Retina (tissue), 1 donor: ENCODE measurements at regions not wholly inside any gene's neighbourhood (a gene's known extent, or its start where the extent isn't known, plus 50 kb on each side); places are given as distances from the start of the nearest gene placed in this dataset.
A peak's percentile ranks its signal among the peaks of the same experiment; 100 is the strongest.
"Not testable (repeated sequence)": the region's sequence is repeated elsewhere in the genome, so short reads cannot be mapped to it uniquely, and the experiment has no call there.

Experiments
- DNase-seq: peaks from one replicate; pipeline ENCODE4 v3.0.0-alpha.2; 2016

- peak; percentile 27 for DNase-seq
These were observed 425.9 kb downstream of the EPHA3 start for GRCh38 chr3:89533275-89533674.

DNA sequence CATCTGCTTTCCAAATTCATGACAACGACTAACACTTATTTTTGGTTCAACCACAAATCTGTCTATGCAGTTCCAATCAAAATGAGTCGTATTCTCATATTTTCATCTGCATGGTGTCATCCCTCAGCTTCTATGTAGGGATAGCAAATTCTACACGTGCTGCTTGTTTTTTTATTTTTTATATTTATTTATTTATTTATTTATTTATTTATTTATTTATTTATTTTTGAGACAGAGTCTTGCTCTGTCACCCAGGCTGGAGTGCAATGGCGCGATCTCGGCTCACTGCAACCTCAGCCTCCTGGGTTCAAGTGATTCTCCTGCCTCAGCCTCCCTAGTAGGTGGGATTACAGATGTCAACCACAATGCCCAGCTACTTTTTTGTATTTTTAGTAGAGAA is 447.2 kb downstream of the EPHA3 start:
- not testable (repeated sequence) for DNase-seq

- DNase-seq, result no peak
These were observed 451.3 kb downstream of the EPHA3 start for GRCh38 chr3:89558711-89559110.

DNA sequence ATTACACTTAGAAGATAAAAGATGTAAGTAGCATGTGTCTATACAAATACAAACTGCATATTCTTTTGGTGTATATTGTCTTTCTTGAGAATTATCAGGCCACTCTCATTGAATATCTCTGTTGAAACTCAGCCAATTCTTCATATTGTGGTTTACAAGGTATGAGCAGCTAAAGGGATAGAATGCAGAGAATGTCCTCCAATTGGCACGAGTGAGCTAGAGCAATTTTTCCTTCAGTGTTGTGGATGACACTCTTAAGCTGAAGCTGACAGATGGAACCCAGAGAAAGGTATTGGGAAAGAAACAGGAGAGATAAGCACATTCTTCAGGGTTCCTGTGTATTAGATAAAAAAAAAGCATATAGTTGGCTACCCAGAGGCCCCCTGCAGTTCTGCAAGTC is 453.1 kb downstream of the EPHA3 start:
- DNase-seq, result no peak

DNA sequence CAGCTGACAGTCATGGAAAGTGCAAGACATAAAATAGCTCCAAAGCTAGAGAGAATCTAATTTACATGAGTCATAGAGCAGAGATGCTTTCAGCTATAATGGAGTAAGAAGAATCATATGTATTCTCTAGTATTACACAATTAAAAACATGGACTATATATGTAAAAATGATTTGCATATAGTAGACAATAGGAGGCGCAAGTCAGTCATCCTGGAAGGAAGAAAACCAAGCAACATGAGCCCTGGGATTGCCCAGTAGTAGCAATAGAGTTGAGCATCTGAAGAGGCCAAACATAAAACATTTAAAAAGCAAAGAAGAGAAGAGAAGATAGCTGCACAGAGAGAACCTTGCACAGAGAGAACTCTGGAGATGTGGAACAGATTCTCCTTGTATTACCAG is 455.0 kb downstream of the EPHA3 start:
- DNase-seq, result no peak

DNA sequence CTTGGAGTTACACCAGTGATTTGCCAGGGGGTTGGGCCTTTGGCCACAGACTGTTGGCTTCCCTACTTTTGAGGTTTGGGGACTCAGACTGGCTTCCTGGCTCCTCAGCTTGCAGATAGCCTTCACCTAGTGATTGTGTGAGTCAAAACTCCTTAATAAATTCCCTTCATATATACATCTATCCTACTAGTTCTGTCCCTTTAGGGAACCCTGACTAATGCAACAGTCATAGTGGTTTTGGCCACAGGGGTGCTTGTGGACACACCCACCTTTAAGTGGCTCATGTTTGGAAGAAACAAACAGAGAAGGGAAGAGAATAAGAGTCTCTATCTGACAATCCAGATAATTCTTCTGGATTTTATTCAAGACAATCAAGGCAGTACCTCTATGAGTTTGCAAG is 457.7 kb downstream of the EPHA3 start:
- no peak for DNase-seq

DNA sequence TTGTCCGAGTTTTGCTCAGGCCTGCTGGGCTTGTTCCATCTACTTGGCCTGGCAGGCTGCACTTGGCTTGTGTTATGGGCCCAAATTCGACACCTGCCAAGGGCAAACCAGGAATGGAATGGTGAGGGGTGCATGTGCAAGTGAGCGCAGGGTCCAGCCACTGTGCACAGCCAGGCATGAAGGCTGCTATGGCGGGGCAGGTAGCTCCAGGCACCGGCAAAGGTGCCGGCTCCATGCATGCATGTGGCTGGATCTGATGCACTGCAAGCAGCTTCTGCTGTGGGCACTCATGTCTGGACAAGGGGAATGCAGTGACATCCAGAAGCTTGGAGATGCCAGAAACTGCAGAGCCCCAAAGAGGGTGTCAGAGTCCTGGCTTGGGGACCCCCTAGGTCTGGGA is 463.0 kb downstream of the EPHA3 start:
- no peak for DNase-seq

GRCh38 chr3:89571298-89571697 is 463.9 kb downstream of the EPHA3 start:
- no peak for DNase-seq

GRCh38 chr3:89571707-89572106 is 464.3 kb downstream of the EPHA3 start:
- DNase-seq, result no peak

DNA sequence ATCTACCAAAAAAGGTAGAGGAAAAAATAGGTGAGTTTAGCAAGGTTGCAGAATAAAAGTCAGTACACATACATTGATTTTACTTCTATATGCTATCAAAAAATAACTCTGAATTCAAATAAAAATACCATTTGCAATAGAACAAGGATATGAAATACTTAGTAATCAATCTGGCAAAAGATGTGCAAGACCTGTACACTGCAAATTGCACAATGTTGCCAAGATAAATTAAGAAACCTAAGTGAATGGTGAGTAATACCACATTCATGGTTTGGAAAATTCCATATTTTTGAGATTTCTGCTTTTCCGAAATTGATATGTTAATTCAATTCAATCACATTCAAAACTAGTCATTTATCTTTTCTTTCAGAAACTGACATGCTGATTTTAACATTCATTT is 464.8 kb downstream of the EPHA3 start:
- no peak for DNase-seq

DNA sequence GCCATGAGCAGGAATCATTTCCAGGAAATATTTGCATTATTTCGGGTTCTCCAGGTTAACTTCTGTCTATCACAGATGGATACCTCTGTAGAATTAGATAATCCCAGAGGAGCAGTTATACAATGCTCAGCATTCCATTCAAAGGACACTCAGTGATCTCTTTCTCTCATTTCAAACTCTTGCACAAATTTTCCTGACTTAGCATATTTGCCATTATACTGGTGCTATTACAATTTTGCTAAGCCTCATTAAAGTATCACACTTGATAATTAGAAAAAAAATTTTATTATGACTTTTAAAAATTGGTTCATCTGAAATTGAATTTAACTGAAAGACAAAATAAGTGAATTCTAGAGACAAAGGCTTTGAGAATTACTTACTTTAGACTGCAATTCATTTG is 469.0 kb downstream of the EPHA3 start:
- no peak for DNase-seq

- peak; percentile 3 for DNase-seq
These were observed 470.5 kb downstream of the EPHA3 start for GRCh38 chr3:89577637-89578530.

DNA sequence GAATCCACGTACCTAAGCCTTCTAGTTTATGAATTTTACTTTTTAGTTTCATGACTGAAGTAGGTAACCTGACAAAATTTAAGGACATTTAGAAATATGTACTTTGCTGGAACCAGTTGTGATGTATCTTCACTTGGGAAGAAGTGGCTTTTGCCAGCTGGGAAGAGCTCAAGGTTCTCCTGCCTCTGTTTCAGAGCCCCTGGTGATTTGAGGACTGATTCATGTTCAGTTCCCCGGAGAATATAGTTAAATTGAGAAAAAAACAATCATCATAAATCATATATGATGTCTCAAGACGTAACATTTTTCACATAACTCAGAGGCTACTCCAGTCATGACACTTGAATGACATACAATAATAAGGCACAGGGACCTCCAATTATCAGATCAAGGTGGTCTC is 473.4 kb downstream of the EPHA3 start:
- no peak for DNase-seq

- DNase-seq, result no peak
These were observed 477.0 kb downstream of the EPHA3 start for GRCh38 chr3:89584398-89584797.

DNA sequence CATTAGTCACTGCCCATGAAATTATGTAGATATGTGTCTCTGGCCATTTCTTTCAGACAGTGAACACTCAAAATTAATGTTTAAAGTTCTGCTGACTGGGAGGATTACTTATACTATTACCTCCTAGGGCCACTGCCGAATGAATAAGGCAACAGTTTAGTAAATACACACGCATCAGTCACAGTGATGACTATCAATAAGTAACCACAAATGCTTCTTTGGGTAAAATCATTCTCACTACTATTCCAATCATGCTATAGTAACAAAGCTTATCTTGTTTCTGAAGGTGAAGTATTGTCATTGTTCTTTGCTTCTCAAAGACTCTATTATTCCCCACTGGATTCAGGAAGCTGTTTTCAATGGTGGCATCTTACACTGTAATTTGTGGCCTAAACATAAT is 478.8 kb downstream of the EPHA3 start:
- no peak for DNase-seq

- DNase-seq, result no peak
These were observed 479.3 kb downstream of the EPHA3 start for GRCh38 chr3:89586676-89587075.

DNA sequence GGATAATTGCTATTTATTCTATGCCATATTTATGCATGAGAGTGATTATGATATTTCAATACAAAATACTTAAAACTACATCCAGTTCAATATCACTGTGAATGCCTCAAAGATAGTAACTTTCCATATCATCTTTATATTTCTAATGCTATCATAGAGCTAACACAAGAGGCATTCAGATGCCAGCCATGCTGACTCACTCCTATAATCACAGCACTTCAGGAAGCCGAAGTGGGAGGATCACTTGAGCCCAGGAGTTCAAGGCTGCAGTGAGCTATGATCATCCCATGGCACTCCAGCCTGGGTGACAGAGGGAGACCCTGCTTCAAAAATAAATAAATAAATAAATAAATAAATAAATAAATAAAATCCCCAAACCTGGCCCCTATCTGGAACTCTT is 498.7 kb downstream of the EPHA3 start:
- DNase-seq, result no peak

DNA sequence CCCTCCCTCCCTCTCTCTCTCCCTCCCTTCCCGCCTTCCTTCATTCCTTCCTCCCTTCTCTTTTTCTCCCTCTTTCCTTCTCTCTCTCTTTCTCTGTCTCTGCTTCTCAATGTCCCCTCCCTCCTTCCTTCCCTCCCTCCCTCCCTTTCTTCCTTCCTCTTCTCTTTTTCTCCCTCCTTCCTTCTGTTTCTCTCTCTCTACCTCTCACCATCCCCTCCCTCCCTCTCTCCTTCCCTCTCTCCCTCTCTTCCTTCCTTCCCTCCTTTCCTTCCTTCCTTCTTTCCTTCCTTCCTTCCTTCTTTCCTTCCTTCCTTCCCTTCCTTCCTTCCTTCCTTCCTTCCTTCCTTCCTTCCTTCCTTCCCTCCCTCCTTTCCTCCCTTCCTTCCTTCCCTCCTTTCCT is 504.6 kb downstream of the EPHA3 start:
- DNase-seq, result no peak

DNA sequence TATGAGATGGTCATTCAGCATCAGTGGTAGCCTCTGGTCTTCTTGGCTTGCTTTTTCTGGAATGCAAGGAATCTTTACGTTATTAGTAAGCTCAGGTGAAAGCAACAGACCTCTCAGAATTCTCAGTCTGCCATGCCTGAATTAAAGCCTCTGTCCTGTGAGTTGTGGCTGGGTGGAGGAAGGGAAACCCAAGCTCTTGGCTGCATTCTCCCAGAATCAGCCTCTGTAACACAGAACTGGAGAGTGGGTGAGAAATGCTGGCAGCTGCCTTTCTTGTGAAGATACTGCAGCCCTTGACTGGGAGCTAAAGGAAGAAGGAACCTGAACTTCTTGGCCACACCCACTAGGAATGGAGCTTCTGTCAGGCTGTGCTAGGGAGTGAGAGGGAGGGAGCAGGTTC is 505.8 kb downstream of the EPHA3 start:
- no peak for DNase-seq

- DNase-seq, result no peak
These were observed 510.3 kb downstream of the EPHA3 start for GRCh38 chr3:89617706-89618105.

DNA sequence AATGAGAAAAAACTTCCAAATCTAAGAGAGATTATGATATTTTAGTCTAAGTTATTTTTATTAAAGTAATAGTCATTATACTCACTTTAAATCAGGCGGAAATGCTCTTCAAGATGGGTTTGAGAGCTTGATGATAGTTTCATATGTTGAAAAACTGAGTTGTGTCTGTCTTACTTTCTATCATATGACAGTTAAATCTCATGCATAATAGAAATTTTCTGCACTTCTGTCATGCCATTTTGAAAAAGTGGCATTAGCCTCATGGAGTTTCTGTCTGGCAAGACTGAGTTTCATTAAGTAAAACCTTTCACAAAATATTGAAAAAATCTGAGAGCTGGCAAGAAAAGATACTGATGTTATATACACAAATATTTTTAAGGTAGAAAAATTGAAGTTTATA is 511.8 kb downstream of the EPHA3 start:
- no peak for DNase-seq

GRCh38 chr3:89622063-89622700 is 514.8 kb downstream of the EPHA3 start:
- DNase-seq, result no peak

- no peak for DNase-seq
These were observed 517.1 kb downstream of the EPHA3 start for GRCh38 chr3:89624494-89624893.

- DNase-seq, result no peak
These were observed 518.5 kb downstream of the EPHA3 start for GRCh38 chr3:89625945-89626344.
